ENCODE measurements at regions not wholly inside any gene's neighbourhood (a gene's known extent, or its start where the extent isn't known, plus 50 kb on each side); places are given as distances from the start of the nearest gene placed in this dataset.

DNA sequence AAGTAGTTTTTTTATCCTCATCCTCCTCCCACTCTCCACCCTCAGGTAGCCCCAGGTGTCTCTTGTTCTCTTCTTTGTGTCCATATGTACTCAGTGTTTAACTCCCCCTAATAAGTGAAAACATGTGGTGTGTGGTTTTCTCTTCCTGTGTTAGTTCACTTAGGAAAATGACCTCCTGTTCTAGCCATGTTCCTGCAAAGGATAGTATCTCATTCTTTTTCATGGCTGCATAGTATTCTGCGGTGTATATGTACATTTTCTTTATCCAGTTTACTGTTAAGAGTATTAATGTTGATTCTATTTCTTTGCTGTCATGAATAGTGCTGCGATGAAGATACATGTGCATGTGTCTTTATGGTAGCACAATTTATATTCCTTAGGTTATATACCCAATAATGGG lies 68.4 kb upstream of the RANBP3L start:
- TF ChIP-seq, protein P1, sequence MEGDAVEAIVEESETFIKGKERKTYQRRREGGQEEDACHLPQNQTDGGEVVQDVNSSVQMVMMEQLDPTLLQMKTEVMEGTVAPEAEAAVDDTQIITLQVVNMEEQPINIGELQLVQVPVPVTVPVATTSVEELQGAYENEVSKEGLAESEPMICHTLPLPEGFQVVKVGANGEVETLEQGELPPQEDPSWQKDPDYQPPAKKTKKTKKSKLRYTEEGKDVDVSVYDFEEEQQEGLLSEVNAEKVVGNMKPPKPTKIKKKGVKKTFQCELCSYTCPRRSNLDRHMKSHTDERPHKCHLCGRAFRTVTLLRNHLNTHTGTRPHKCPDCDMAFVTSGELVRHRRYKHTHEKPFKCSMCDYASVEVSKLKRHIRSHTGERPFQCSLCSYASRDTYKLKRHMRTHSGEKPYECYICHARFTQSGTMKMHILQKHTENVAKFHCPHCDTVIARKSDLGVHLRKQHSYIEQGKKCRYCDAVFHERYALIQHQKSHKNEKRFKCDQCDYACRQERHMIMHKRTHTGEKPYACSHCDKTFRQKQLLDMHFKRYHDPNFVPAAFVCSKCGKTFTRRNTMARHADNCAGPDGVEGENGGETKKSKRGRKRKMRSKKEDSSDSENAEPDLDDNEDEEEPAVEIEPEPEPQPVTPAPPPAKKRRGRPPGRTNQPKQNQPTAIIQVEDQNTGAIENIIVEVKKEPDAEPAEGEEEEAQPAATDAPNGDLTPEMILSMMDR (IDR thresholded peaks at IDR 0.05; ENCODE audit: unreplicated experiment): no peak
- no peak for DNase-seq
- CTCF ChIA-PET: no interaction called here
- Mint-ChIP-seq H3K27ac (ENCODE audit: unreplicated experiment) (no peak overlapping the region), H3K4me1 (ENCODE audit: low read depth, unreplicated experiment) (no peaks in the 10 kb centered on the region), H3K27me3 (ENCODE audit: unreplicated experiment) (peaks cover 22% of the 10 kb centered on the region), H3K36me3 (ENCODE audit: insufficient read depth, unreplicated experiment) (no peaks in the 10 kb centered on the region), H3K4me3 (ENCODE audit: low read depth, unreplicated experiment) (no peak overlapping the region), H3K9me3 (ENCODE audit: low read depth, unreplicated experiment) (no peaks in the 10 kb centered on the region)
- no TSS peak for BruUV-seq (replicated peaks)
- intact Hi-C loops (cut with micrococcal nuclease; ENCODE audit: unreplicated experiment): no loop called here

DNA sequence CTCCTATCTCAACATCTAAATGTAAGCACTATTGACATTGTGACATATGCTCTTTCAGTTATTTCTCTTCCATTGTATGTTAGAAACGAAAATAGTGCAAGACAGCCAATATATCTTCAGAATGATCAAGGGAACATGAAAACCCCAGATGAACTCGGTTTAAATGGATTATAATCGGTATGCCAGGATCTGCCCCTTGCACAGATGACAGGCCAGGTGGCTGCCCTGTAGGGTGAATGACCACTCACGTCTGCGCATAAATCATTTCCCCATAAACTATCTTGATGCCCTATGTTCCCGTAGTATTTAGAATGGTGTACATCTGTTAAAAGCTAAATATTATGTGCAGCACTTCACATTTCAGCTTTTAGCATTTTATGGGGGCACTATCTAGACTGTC lies 69.7 kb upstream of the RANBP3L start:
- CTCF ChIA-PET: no interaction called here
- intact Hi-C loops (cut with micrococcal nuclease; ENCODE audit: unreplicated experiment): no loop called here
- DNase-seq: no peak
- no peaks in the 10 kb centered on the region for H3K4me1 Mint-ChIP-seq (ENCODE audit: low read depth, unreplicated experiment)
- TF ChIP-seq, protein P1 (IDR thresholded peaks at IDR 0.05; ENCODE audit: unreplicated experiment): no peak
- no TSS peak for BruUV-seq (replicated peaks)
- H3K27me3 Mint-ChIP-seq (ENCODE audit: unreplicated experiment): peaks cover 22% of the 10 kb centered on the region
- H3K4me3 Mint-ChIP-seq (ENCODE audit: low read depth, unreplicated experiment): no peak overlapping the region
- no peaks in the 10 kb centered on the region for H3K36me3 Mint-ChIP-seq (ENCODE audit: insufficient read depth, unreplicated experiment)
- no peak overlapping the region for H3K27ac Mint-ChIP-seq (ENCODE audit: unreplicated experiment)
- no peaks in the 10 kb centered on the region for H3K9me3 Mint-ChIP-seq (ENCODE audit: low read depth, unreplicated experiment)

DNA sequence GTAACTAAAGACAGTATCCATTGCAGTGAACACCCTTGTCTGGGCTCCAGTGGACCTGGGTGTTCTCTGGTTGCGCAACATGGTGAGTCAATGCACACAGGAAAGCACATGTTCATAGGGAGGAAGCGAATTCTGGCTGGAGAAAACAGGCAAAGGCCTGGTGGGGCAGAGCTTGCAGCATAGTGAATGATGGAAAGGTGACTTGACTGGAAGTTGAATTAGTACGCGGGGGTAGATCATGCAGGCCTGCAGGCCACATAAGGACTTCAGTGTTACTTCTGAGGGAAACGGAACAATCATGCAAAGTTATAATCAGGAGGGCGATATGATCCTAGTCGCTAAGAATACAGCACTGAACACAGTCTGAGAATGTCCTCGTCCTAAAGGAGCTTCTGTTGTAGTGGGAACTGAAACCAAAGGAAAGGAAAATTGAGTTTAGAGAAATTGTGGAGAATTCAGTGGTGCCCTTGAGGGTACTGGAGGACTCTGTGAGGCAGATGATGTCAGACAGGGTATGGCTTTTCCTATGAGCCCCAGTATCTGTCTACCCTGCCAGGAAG lies 71.9 kb upstream of the RANBP3L start:
- Mint-ChIP-seq H3K4me3 (ENCODE audit: low read depth, unreplicated experiment) (no peak overlapping the region), H3K4me1 (ENCODE audit: low read depth, unreplicated experiment) (no peaks in the 10 kb centered on the region), H3K27ac (ENCODE audit: unreplicated experiment) (no peak overlapping the region), H3K36me3 (ENCODE audit: insufficient read depth, unreplicated experiment) (no peaks in the 10 kb centered on the region), H3K27me3 (ENCODE audit: unreplicated experiment) (peaks cover 15% of the 10 kb centered on the region), H3K9me3 (ENCODE audit: low read depth, unreplicated experiment) (no peaks in the 10 kb centered on the region)
- BruUV-seq (replicated peaks): no TSS peak
- CTCF ChIA-PET: no interaction called here
- intact Hi-C loops (cut with micrococcal nuclease; ENCODE audit: unreplicated experiment): no loop called here
- peak; percentile 30 for DNase-seq
- TF ChIP-seq, protein P1 (IDR thresholded peaks at IDR 0.05; ENCODE audit: unreplicated experiment): no peak

DNA sequence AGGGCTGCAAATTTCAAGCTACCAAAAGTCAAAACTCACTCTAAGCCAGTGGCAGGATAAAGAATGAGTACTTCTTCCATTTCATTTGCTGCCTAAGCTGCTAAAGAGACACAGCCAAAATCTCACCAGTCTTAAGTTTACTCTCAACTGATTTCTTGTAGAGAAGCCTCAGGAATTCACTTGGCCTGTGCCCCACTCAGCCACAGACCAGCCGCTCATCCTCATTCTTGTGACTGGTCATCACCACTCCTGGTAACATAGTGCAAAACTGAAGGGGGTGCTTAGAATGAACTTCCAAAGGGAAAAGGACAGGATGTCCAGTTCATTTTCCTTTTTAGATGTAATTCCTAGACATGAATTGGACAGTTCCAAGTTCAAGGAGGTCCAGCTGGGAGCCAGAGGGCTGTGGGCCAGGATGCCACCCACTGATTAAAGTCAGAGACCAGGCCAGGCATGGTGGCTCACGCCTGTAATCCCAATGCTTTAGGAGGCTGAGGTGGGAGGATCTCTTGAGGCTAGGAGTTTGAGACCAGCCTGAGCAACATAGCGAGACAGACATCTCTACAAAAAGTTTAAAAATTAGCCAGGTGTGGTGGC lies 72.7 kb upstream of the RANBP3L start:
- Mint-ChIP-seq H3K27ac (ENCODE audit: unreplicated experiment) (no peak overlapping the region), H3K27me3 (ENCODE audit: unreplicated experiment) (peaks cover 15% of the 10 kb centered on the region), H3K36me3 (ENCODE audit: insufficient read depth, unreplicated experiment) (no peaks in the 10 kb centered on the region), H3K9me3 (ENCODE audit: low read depth, unreplicated experiment) (no peaks in the 10 kb centered on the region), H3K4me1 (ENCODE audit: low read depth, unreplicated experiment) (no peaks in the 10 kb centered on the region), H3K4me3 (ENCODE audit: low read depth, unreplicated experiment) (no peak overlapping the region)
- TF ChIP-seq, protein P1 (IDR thresholded peaks at IDR 0.05; ENCODE audit: unreplicated experiment): no peak
- intact Hi-C loops (cut with micrococcal nuclease; ENCODE audit: unreplicated experiment): no loop called here
- CTCF ChIA-PET: no interaction called here
- no peak for DNase-seq
- no TSS peak for BruUV-seq (replicated peaks)
